ENCODE measurements at regions not wholly inside any gene's neighbourhood (a gene's known extent, or its start where the extent isn't known, plus 50 kb on each side); places are given as distances from the start of the nearest gene placed in this dataset.

GRCh38 chr18:8463791-8464190 is 145.4 kb upstream of the RAB12 start:
- TF ChIP-seq CTCF (IDR thresholded peaks at IDR 0.05) (no peak), POLR2A (IDR thresholded peaks at IDR 0.05) (no peak), POLR2AphosphoS5 (IDR thresholded peaks at IDR 0.05; ENCODE audit: insufficient read depth in 1 of 2, low read depth in 1 of 2) (no peak)

All from vagina (tissue), 2 donors.